Prostate gland (tissue), 2 donors: ENCODE measurements at regions not wholly inside any gene's neighbourhood (a gene's known extent, or its start where the extent isn't known, plus 50 kb on each side); places are given as distances from the start of the nearest gene placed in this dataset.

Source experiments
- POLR2A ChIP-seq: fragments of 450-650 bp; IDR thresholded peaks from one replicate; pipeline ENCODE4 v1.6.1; 2016; ENCODE audit warnings: antibody characterized with exemption, mild to moderate bottlenecking
- POLR2AphosphoS5 ChIP-seq: sonication (generic); formaldehyde crosslinking; IDR thresholded peaks from one replicate; pipeline ENCODE4 v1.6.1; 2017; ENCODE audit warnings: antibody characterized with exemption
- TF ChIP-seq, protein P1 (sequence below), 4 experiments: fragments of 200-600 bp in 2 of 4; fragments of 450-650 bp in 2 of 4; sonication (generic) in 2 of 4; IDR thresholded peaks; 1 replicate in 3 of 4; 2 replicates in 1 of 4; pipeline ENCODE4 v1.5.1; 2016 to 2019; ENCODE audit warnings: antibody characterized with exemption in 4 of 4, mild to moderate bottlenecking in 2 of 4, moderate library complexity in 2 of 4

DNA sequence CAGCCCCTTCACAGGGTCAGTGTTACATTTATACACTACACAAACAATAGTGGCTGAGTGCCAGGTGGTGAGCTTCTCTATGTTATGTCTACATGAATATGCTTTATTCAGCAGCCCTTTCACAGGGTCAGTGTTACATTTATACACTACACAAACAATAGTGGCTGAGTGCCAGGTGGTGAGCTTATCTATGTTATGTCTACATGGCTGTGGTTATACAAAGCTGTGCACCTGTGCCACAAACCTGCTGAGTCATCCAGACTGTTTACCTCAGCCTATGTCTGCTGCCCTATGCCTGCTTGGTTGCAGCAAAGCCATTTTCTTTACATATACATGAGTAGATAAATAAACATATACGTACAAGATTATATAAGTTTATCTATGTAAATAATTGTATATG lies 76.5 kb downstream of the ZNF726 start:
- TF ChIP-seq, protein P1, sequence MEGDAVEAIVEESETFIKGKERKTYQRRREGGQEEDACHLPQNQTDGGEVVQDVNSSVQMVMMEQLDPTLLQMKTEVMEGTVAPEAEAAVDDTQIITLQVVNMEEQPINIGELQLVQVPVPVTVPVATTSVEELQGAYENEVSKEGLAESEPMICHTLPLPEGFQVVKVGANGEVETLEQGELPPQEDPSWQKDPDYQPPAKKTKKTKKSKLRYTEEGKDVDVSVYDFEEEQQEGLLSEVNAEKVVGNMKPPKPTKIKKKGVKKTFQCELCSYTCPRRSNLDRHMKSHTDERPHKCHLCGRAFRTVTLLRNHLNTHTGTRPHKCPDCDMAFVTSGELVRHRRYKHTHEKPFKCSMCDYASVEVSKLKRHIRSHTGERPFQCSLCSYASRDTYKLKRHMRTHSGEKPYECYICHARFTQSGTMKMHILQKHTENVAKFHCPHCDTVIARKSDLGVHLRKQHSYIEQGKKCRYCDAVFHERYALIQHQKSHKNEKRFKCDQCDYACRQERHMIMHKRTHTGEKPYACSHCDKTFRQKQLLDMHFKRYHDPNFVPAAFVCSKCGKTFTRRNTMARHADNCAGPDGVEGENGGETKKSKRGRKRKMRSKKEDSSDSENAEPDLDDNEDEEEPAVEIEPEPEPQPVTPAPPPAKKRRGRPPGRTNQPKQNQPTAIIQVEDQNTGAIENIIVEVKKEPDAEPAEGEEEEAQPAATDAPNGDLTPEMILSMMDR (IDR thresholded peaks at IDR 0.05) = no peak
- TF ChIP-seq POLR2AphosphoS5 = no peak
- TF ChIP-seq POLR2A = no peak
